A673 (cell line): ENCODE measurements at regions not wholly inside any gene's neighbourhood (a gene's known extent, or its start where the extent isn't known, plus 50 kb on each side); places are given as distances from the start of the nearest gene placed in this dataset.

Experiments used
- EZH2 ChIP-seq: fragments of 200-600 bp; sonication (generic); IDR thresholded peaks from 2 replicates; pipeline ENCODE4 v1.6.1; 2017; ENCODE audit warnings: borderline replicate concordance, low read depth, mild to moderate bottlenecking, mixed read lengths, antibody characterized with exemption, low read length; ENCODE audit not compliant: poor library complexity, severe bottlenecking
- TF ChIP-seq, protein P1 (sequence below): fragments of 300-800, 200-600 bp; sonication (generic); conservative IDR thresholded peaks from 2 replicates; pipeline ENCODE4 v1.5.1; 2017; ENCODE audit warnings: low read depth, mild to moderate bottlenecking, antibody characterized with exemption, low read length, moderate library complexity, mixed read lengths

DNA sequence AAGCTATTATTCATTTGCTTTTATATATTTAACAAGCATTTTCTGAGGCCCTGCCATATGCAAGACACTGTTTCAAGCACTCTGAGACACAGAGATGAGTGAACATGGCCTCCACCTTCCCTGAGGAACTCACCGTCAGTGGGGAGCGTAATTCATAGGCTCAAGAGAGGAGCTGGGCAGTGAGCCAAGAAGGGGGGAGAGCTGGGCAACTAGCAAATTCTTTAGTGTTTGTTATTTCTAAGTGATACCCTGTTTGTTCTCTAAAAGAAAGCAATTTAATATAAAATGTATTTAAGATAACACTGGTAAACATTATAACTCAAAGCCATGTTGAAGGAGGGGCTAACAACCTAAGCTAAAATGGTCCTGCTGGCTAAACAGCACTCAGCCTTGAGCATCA lies 119.2 kb upstream of the NGF start:
- TF ChIP-seq, protein P1, sequence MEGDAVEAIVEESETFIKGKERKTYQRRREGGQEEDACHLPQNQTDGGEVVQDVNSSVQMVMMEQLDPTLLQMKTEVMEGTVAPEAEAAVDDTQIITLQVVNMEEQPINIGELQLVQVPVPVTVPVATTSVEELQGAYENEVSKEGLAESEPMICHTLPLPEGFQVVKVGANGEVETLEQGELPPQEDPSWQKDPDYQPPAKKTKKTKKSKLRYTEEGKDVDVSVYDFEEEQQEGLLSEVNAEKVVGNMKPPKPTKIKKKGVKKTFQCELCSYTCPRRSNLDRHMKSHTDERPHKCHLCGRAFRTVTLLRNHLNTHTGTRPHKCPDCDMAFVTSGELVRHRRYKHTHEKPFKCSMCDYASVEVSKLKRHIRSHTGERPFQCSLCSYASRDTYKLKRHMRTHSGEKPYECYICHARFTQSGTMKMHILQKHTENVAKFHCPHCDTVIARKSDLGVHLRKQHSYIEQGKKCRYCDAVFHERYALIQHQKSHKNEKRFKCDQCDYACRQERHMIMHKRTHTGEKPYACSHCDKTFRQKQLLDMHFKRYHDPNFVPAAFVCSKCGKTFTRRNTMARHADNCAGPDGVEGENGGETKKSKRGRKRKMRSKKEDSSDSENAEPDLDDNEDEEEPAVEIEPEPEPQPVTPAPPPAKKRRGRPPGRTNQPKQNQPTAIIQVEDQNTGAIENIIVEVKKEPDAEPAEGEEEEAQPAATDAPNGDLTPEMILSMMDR, result no peak
- no peak for TF ChIP-seq EZH2
